ENCODE measurements at regions not wholly inside any gene's neighbourhood (a gene's known extent, or its start where the extent isn't known, plus 50 kb on each side); places are given as distances from the start of the nearest gene placed in this dataset.

GRCh38 chr17:13302419-13302818 lies 284.6 kb upstream of the ELAC2 start (continued):
- TF ChIP-seq ZNF462 (CRISPR knock-in tag; IDR thresholded peaks at IDR 0.05), result no peak
- no peak for TF ChIP-seq EZH2 (IDR thresholded peaks at IDR 0.05; ENCODE audit: low read depth, unreplicated experiment)
- no peak for TF ChIP-seq ETS1 (IDR thresholded peaks at IDR 0.05)
- TF ChIP-seq NANOG (IDR thresholded peaks at IDR 0.05; ENCODE audit: borderline replicate concordance), result no peak
- no peak for TF ChIP-seq EZH2phosphoT487 (IDR thresholded peaks at IDR 0.05; ENCODE audit: unreplicated experiment)

- no peak for ATAC-seq
- H3K9me3 Mint-ChIP-seq, result no peaks in the 10 kb centered on the region
Measured at GRCh38 chr17:13297183-13297582, 279.4 kb upstream of the ELAC2 start.

More at GRCh38 chr17:13297183-13297582, 279.4 kb upstream of the ELAC2 start:
- Histone ChIP-seq H3K36me3 (ENCODE audit: insufficient read depth) (no peaks in the 10 kb centered on the region), H3K4me3 (no peak overlapping the region), H3K27me3 (ENCODE audit: insufficient read depth) (no peaks in the 10 kb centered on the region), H2AFZ (no peak overlapping the region), H3F3A (replicated peaks; ENCODE audit: low read depth) (no peaks in the 10 kb centered on the region), H3K79me2 (replicated peaks; ENCODE audit: insufficient read depth) (no peaks in the 10 kb centered on the region), H3K27ac (ENCODE audit: low read depth) (no peak overlapping the region), H4K20me1 (replicated peaks; ENCODE audit: insufficient read depth) (no peaks in the 10 kb centered on the region), H3K4me2 (no peak overlapping the region), H3K4me1 (ENCODE audit: insufficient read depth) (no peaks in the 10 kb centered on the region), H3K9me2 (ENCODE audit: insufficient read depth) (peaks cover 5% of the 10 kb centered on the region; the same call in 1 of the 2 replicates)
- peaks cover 3% of the 10 kb centered on the region for H3K27me3 Mint-ChIP-seq (ENCODE audit: insufficient read depth, low read depth, poor library complexity)
- no peak for DNase-seq (ENCODE audit: low spot score)
- H3K4me3 Mint-ChIP-seq, result no peak overlapping the region
- no peaks in the 10 kb centered on the region for H3K36me3 Mint-ChIP-seq (ENCODE audit: low read depth)
- no peak overlapping the region for H3K27ac Mint-ChIP-seq
- no peaks in the 10 kb centered on the region for H3K4me1 Mint-ChIP-seq
- no peak for TF ChIP-seq STAT1 (IDR thresholded peaks at IDR 0.05; ENCODE audit: unreplicated experiment)
